ENCODE measurements at regions not wholly inside any gene's neighbourhood (a gene's known extent, or its start where the extent isn't known, plus 50 kb on each side); places are given as distances from the start of the nearest gene placed in this dataset.

GRCh38 chr3:99021466-99021865, 120.0 kb upstream of the DCBLD2 start (continued):
- TF ChIP-seq ZNF8 (CRISPR knock-in tag; IDR thresholded peaks at IDR 0.05) (no peak), TOX (CRISPR knock-in tag; IDR thresholded peaks at IDR 0.05; ENCODE audit: borderline replicate concordance) (no peak), ZNF565 (CRISPR knock-in tag; conservative IDR thresholded peaks at IDR 0.05; ENCODE audit: low read depth) (no peak)

DNA sequence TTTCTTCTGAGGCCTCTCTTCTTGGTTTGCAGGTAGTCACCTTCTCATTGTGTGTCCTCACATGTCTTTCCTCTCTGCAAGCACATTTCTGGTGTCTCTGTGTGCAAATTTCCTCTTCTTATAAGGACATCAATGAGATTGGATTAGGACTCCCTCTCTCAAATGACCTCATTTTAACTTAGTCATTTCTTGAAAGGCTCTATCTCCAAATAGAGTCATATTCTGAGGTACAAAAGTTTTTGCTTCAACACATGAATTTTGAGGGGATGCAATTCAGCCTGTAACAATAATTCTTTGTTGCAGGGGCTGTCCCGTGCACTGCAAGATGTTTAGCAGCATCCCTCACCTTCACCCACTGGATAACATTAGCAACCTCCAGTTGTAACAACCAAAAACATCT, 115.0 kb upstream of the DCBLD2 start:
- TF ChIP-seq PPARA (CRISPR knock-in tag; IDR thresholded peaks at IDR 0.05; ENCODE audit: borderline replicate concordance): no peak
- TF ChIP-seq SNAI2 (CRISPR knock-in tag; IDR thresholded peaks at IDR 0.05): no peak
- TF ChIP-seq ZNF70 (CRISPR knock-in tag; IDR thresholded peaks at IDR 0.05): no peak
- TF ChIP-seq ISL1 (CRISPR knock-in tag; IDR thresholded peaks at IDR 0.05): no peak
- no peak for TF ChIP-seq ZC3H10 (CRISPR knock-in tag; IDR thresholded peaks at IDR 0.05)
- no peak for TF ChIP-seq BACH2 (CRISPR knock-in tag; IDR thresholded peaks at IDR 0.05; ENCODE audit: borderline replicate concordance)
- TF ChIP-seq OSR1 (CRISPR knock-in tag; IDR thresholded peaks at IDR 0.05): no peak
- TF ChIP-seq TSHZ2 (CRISPR knock-in tag; IDR thresholded peaks at IDR 0.05): no peak
- TF ChIP-seq, protein P1, sequence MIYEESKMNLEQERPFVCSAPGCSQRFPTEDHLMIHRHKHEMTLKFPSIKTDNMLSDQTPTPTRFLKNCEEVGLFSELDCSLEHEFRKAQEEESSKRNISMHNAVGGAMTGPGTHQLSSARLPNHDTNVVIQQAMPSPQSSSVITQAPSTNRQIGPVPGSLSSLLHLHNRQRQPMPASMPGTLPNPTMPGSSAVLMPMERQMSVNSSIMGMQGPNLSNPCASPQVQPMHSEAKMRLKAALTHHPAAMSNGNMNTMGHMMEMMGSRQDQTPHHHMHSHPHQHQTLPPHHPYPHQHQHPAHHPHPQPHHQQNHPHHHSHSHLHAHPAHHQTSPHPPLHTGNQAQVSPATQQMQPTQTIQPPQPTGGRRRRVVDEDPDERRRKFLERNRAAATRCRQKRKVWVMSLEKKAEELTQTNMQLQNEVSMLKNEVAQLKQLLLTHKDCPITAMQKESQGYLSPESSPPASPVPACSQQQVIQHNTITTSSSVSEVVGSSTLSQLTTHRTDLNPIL (CRISPR knock-in tag; IDR thresholded peaks at IDR 0.05; ENCODE audit: low read depth): no peak
- TF ChIP-seq ZFP30 (CRISPR knock-in tag; IDR thresholded peaks at IDR 0.05): no peak
- no peak for TF ChIP-seq CSRNP3 (CRISPR knock-in tag; IDR thresholded peaks at IDR 0.05)
- TF ChIP-seq CSDC2 (CRISPR knock-in tag; IDR thresholded peaks at IDR 0.05): no peak
- no peak for TF ChIP-seq RARB (CRISPR knock-in tag; IDR thresholded peaks at IDR 0.05)
- no peak for TF ChIP-seq POU6F1 (CRISPR knock-in tag; IDR thresholded peaks at IDR 0.05; ENCODE audit: borderline replicate concordance, low read depth)
- no peak for TF ChIP-seq ZNF8 (CRISPR knock-in tag; IDR thresholded peaks at IDR 0.05)
- no peak for TF ChIP-seq ZFP3 (CRISPR knock-in tag; IDR thresholded peaks at IDR 0.05)
- TF ChIP-seq PATZ1 (CRISPR knock-in tag; IDR thresholded peaks at IDR 0.05; ENCODE audit: borderline replicate concordance): no peak
- TF ChIP-seq ZNF565 (CRISPR knock-in tag; conservative IDR thresholded peaks at IDR 0.05; ENCODE audit: low read depth): no peak
- TF ChIP-seq TOX (CRISPR knock-in tag; IDR thresholded peaks at IDR 0.05; ENCODE audit: borderline replicate concordance): no peak
- no peak for TF ChIP-seq TCF4 (CRISPR knock-in tag; IDR thresholded peaks at IDR 0.05; ENCODE audit: borderline replicate concordance)
- ATAC-seq: no peak

- no peak for TF ChIP-seq CSRNP3 (CRISPR knock-in tag; IDR thresholded peaks at IDR 0.05)
- peak; percentile 60 for TF ChIP-seq ISL1 (CRISPR knock-in tag; IDR thresholded peaks at IDR 0.05)
- ATAC-seq: no peak
Measured at GRCh38 chr3:99013777-99014315, 112.4 kb upstream of the DCBLD2 start.

All from SK-N-SH treated with all-trans-retinoic acid at 6 μM for 48 hours (cell line).